Hepatocyte (in vitro differentiated cells): ENCODE measurements at regions not wholly inside any gene's neighbourhood (a gene's known extent, or its start where the extent isn't known, plus 50 kb on each side); places are given as distances from the start of the nearest gene placed in this dataset.

Experiments used
- DNase-seq: peaks from one replicate; pipeline ENCODE4 v3.0.0-alpha.2; 2016; ENCODE audit warnings: low spot score
- H2AFZ ChIP-seq: fragments of 200-600 bp; sonication (generic); 2 replicates; pipeline ENCODE4 v1.6.0; 2016; ENCODE audit warnings: antibody characterized with exemption, mild to moderate bottlenecking
- H3K27ac ChIP-seq: fragments of 200-600 bp; sonication (generic); 2 replicates; pipeline ENCODE4 v1.5.1; 2016; ENCODE audit warnings: mild to moderate bottlenecking
- H3K27me3 ChIP-seq: fragments of 200-600 bp; sonication (generic); 2 replicates; pipeline ENCODE4 v1.6.1; 2016
- H3K36me3 ChIP-seq: fragments of 200-600 bp; sonication (generic); replicated peaks from 2 replicates; pipeline ENCODE4 v1.5.1; 2016; ENCODE audit warnings: low read depth; ENCODE audit not compliant: insufficient read depth
- H3K4me1 ChIP-seq: fragments of 200-600 bp; sonication (generic); 2 replicates; pipeline ENCODE4 v1.5.1; 2016; ENCODE audit warnings: mild to moderate bottlenecking, moderate library complexity; ENCODE audit not compliant: insufficient read depth
- H3K4me2 ChIP-seq: fragments of 200-600 bp; sonication (generic); 2 replicates; pipeline ENCODE4 v1.6.0; 2016
- H3K4me3 ChIP-seq: fragments of 200-600 bp; sonication (generic); 2 replicates; pipeline ENCODE4 v1.5.1; 2016; ENCODE audit warnings: mild to moderate bottlenecking
- H3K79me2 ChIP-seq: fragments of 200-600 bp; sonication (generic); 2 replicates; pipeline ENCODE4 v1.6.0; 2017; ENCODE audit warnings: mild to moderate bottlenecking
- H3K9me2 ChIP-seq: fragments of 200-600 bp; sonication (generic); replicated peaks from 2 replicates; pipeline ENCODE4 v1.6.0; 2017; ENCODE audit warnings: mild to moderate bottlenecking; ENCODE audit not compliant: insufficient read depth
- H3K9me3 ChIP-seq: fragments of 200-600 bp; sonication (generic); 2 replicates; pipeline ENCODE4 v1.5.1; 2016; ENCODE audit warnings: low read depth, mild to moderate bottlenecking
- H4K20me1 ChIP-seq: fragments of 200-600 bp; sonication (generic); 2 replicates; pipeline ENCODE4 v1.6.0; 2016; ENCODE audit warnings: mild to moderate bottlenecking; ENCODE audit not compliant: insufficient read depth, poor library complexity, severe bottlenecking
- CTCF ChIP-seq: fragments of 200-600 bp; sonication (generic); IDR thresholded peaks from 2 replicates; pipeline ENCODE4 v1.5.1; 2016; ENCODE audit warnings: antibody characterized with exemption, mild to moderate bottlenecking; ENCODE audit not compliant: poor library complexity
- EZH2 ChIP-seq: fragments of 200-600 bp; sonication (generic); IDR thresholded peaks from 2 replicates; pipeline ENCODE4 v1.6.1; 2016; ENCODE audit warnings: antibody characterized with exemption, mild to moderate bottlenecking, borderline replicate concordance
- EZH2phosphoT487 ChIP-seq: fragments of 200-600 bp; sonication (generic); IDR thresholded peaks from one replicate; pipeline ENCODE4 v1.6.1; 2018; ENCODE audit warnings: antibody characterized with exemption, mild to moderate bottlenecking, low read depth, moderate library complexity; ENCODE audit not compliant: unreplicated experiment, severe bottlenecking
- WGBS: methylation state at CpG from one replicate; pipeline ENCODE4 v1.1.6; 2016; ENCODE audit warnings: low lambda C conversion rate; ENCODE audit errors: missing lambda C conversion rate; 5-methylcytosine and 5-hydroxymethylcytosine counted together

GRCh38 chr7:13713092-13713491 lies 276.4 kb downstream of the ETV1 start:
- Histone ChIP-seq H3K27ac (no peak overlapping the region), H3K27me3 (no peaks in the 10 kb centered on the region), H3K4me2 (no peak overlapping the region), H3K9me3 (no peaks in the 10 kb centered on the region), H3K4me3 (no peak overlapping the region), H2AFZ (no peak overlapping the region), H3K9me2 (no peaks in the 10 kb centered on the region), H3K79me2 (no peaks in the 10 kb centered on the region), H3K36me3 (no peaks in the 10 kb centered on the region), H3K4me1 (no peaks in the 10 kb centered on the region), H4K20me1 (no peaks in the 10 kb centered on the region)
- TF ChIP-seq CTCF (no peak), EZH2phosphoT487 (no peak), EZH2 (no peak)
- DNase-seq = no peak

GRCh38 chr7:13715534-13715933 lies 273.9 kb downstream of the ETV1 start:
- H3K27ac ChIP-seq = no peak overlapping the region
- no peaks in the 10 kb centered on the region for H3K4me1 ChIP-seq
- TF ChIP-seq EZH2phosphoT487 (no peak), EZH2 (no peak), CTCF (no peak)
- no peak for DNase-seq
- no peaks in the 10 kb centered on the region for H3K27me3 ChIP-seq
- H3K4me3 ChIP-seq = no peak overlapping the region
- 90% methylated on average over 1 of the region's 1 CpG for WGBS
- no peaks in the 10 kb centered on the region for H3K79me2 ChIP-seq
- H3K9me2 ChIP-seq = no peaks in the 10 kb centered on the region
- H3K9me3 ChIP-seq = no peaks in the 10 kb centered on the region
- H3K4me2 ChIP-seq = no peak overlapping the region
- no peaks in the 10 kb centered on the region for H3K36me3 ChIP-seq
- H4K20me1 ChIP-seq = no peaks in the 10 kb centered on the region
- H2AFZ ChIP-seq = no peak overlapping the region

GRCh38 chr7:13717031-13717430 lies 272.4 kb downstream of the ETV1 start:
- 80% methylated on average over 2 of the region's 2 CpGs for WGBS

More at GRCh38 chr7:13717031-13717430, 272.4 kb downstream of the ETV1 start:
- Histone ChIP-seq H3K27ac (no peak overlapping the region), H3K4me2 (no peak overlapping the region), H2AFZ (no peak overlapping the region), H4K20me1 (no peaks in the 10 kb centered on the region), H3K4me1 (no peaks in the 10 kb centered on the region), H3K79me2 (no peaks in the 10 kb centered on the region), H3K27me3 (no peaks in the 10 kb centered on the region), H3K36me3 (no peaks in the 10 kb centered on the region), H3K9me2 (no peaks in the 10 kb centered on the region), H3K9me3 (peaks cover 3% of the 10 kb centered on the region), H3K4me3 (no peak overlapping the region)
- no peak for DNase-seq
- TF ChIP-seq EZH2 (no peak), CTCF (no peak), EZH2phosphoT487 (no peak)
